ENCODE measurements at regions not wholly inside any gene's neighbourhood (a gene's known extent, or its start where the extent isn't known, plus 50 kb on each side); places are given as distances from the start of the nearest gene placed in this dataset.

DNA sequence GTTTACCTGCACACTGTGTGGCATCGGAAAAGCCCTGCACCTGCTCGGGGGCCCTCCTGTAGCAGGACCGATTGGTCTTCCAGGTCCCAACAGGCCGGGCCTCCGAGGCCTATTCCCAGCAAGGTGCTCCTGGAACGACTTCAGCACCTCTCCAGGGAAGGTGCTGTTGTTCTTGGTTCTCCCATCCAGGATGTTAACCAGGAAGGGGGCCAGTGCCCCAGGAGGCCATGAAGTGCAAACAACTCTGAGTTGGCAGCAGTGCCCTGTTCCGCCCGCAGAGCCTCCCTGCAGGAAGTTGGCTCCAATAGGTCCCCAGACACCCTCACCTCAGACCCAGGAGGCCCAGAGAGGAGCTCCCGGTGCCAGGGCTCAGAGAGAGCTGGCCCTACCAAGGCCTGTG, 64.0 kb upstream of the DUSP5 start:
- TF ChIP-seq CBX2 (IDR thresholded peaks at IDR 0.05; ENCODE audit: insufficient read depth, low read length, poor library complexity, severe bottlenecking) (no peak), CBX3 (IDR thresholded peaks at IDR 0.05; ENCODE audit: borderline replicate concordance in 1 of 2, low read length in 2 of 2) (no peak), POLR2A (conservative IDR thresholded peaks at IDR 0.05) (no peak), PHB (CRISPR knock-in tag; IDR thresholded peaks at IDR 0.05) (no peak), EZH2 (IDR thresholded peaks at IDR 0.05; ENCODE audit: borderline replicate concordance, low read depth, low read length) (no peak), LCOR (CRISPR knock-in tag; IDR thresholded peaks at IDR 0.05) (no peak), SPI1 (IDR thresholded peaks at IDR 0.05; ENCODE audit: borderline replicate concordance, low read depth, low read length) (no peak), RB1 (IDR thresholded peaks at IDR 0.05; ENCODE audit: low read depth) (no peak)
- TF ChIP-seq, protein P1, sequence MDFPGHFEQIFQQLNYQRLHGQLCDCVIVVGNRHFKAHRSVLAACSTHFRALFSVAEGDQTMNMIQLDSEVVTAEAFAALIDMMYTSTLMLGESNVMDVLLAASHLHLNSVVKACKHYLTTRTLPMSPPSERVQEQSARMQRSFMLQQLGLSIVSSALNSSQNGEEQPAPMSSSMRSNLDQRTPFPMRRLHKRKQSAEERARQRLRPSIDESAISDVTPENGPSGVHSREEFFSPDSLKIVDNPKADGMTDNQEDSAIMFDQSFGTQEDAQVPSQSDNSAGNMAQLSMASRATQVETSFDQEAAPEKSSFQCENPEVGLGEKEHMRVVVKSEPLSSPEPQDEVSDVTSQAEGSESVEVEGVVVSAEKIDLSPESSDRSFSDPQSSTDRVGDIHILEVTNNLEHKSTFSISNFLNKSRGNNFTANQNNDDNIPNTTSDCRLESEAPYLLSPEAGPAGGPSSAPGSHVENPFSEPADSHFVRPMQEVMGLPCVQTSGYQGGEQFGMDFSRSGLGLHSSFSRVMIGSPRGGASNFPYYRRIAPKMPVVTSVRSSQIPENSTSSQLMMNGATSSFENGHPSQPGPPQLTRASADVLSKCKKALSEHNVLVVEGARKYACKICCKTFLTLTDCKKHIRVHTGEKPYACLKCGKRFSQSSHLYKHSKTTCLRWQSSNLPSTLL (IDR thresholded peaks at IDR 0.05): no peak
- TF ChIP-seq, protein P2, sequence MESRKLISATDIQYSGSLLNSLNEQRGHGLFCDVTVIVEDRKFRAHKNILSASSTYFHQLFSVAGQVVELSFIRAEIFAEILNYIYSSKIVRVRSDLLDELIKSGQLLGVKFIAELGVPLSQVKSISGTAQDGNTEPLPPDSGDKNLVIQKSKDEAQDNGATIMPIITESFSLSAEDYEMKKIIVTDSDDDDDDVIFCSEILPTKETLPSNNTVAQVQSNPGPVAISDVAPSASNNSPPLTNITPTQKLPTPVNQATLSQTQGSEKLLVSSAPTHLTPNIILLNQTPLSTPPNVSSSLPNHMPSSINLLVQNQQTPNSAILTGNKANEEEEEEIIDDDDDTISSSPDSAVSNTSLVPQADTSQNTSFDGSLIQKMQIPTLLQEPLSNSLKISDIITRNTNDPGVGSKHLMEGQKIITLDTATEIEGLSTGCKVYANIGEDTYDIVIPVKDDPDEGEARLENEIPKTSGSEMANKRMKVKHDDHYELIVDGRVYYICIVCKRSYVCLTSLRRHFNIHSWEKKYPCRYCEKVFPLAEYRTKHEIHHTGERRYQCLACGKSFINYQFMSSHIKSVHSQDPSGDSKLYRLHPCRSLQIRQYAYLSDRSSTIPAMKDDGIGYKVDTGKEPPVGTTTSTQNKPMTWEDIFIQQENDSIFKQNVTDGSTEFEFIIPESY (CRISPR knock-in tag; IDR thresholded peaks at IDR 0.05): no peak

All from K562 (cell line).